ENCODE measurements at regions not wholly inside any gene's neighbourhood (a gene's known extent, or its start where the extent isn't known, plus 50 kb on each side); places are given as distances from the start of the nearest gene placed in this dataset.

GRCh38 chr5:53180991-53181390 is 71.4 kb upstream of the MOCS2 start:
- no peak overlapping the region for H3K27ac Mint-ChIP-seq
- no peak overlapping the region for H3K4me3 Mint-ChIP-seq
- intact Hi-C loops (cut with micrococcal nuclease) = no loop called here
- no peaks in the 10 kb centered on the region for H3K9me3 Mint-ChIP-seq
- no peaks in the 10 kb centered on the region for H3K36me3 Mint-ChIP-seq (ENCODE audit: low read depth)
- peaks cover 24% of the 10 kb centered on the region for H3K4me1 Mint-ChIP-seq (ENCODE audit: low read depth)
- no peaks in the 10 kb centered on the region for H3K27me3 Mint-ChIP-seq

GRCh38 chr5:53183880-53184279 is 74.3 kb upstream of the MOCS2 start:
- H3K36me3 Mint-ChIP-seq (ENCODE audit: low read depth) = no peaks in the 10 kb centered on the region
- H3K9me3 Mint-ChIP-seq = peaks cover 7% of the 10 kb centered on the region
- no peak overlapping the region for H3K27ac Mint-ChIP-seq
- H3K4me3 Mint-ChIP-seq = no peak overlapping the region
- peaks cover 24% of the 10 kb centered on the region for H3K4me1 Mint-ChIP-seq (ENCODE audit: low read depth)
- no peaks in the 10 kb centered on the region for H3K27me3 Mint-ChIP-seq
- intact Hi-C loops (cut with micrococcal nuclease) = no loop called here

- Mint-ChIP-seq H3K36me3 (ENCODE audit: low read depth) (no peaks in the 10 kb centered on the region), H3K27ac (no peak overlapping the region), H3K4me1 (ENCODE audit: low read depth) (no peaks in the 10 kb centered on the region), H3K4me3 (no peak overlapping the region), H3K9me3 (peaks cover 23% of the 10 kb centered on the region), H3K27me3 (no peaks in the 10 kb centered on the region)
- intact Hi-C loops (cut with micrococcal nuclease) = no loop called here
Observed at GRCh38 chr5:53191548-53192165, 82.1 kb upstream of the MOCS2 start.

GRCh38 chr5:53194086-53194485 is 84.5 kb upstream of the MOCS2 start:
- Mint-ChIP-seq H3K4me3 (no peak overlapping the region), H3K27ac (no peak overlapping the region), H3K36me3 (ENCODE audit: low read depth) (no peaks in the 10 kb centered on the region), H3K4me1 (ENCODE audit: low read depth) (no peaks in the 10 kb centered on the region), H3K9me3 (peaks cover 14% of the 10 kb centered on the region), H3K27me3 (no peaks in the 10 kb centered on the region)
- intact Hi-C loops (cut with micrococcal nuclease) = no loop called here

GRCh38 chr5:53199882-53200281 is 90.3 kb upstream of the MOCS2 start:
- Mint-ChIP-seq H3K36me3 (ENCODE audit: low read depth) (no peaks in the 10 kb centered on the region), H3K9me3 (no peaks in the 10 kb centered on the region), H3K27ac (no peak overlapping the region), H3K4me3 (no peak overlapping the region), H3K27me3 (no peaks in the 10 kb centered on the region), H3K4me1 (ENCODE audit: low read depth) (no peaks in the 10 kb centered on the region)
- intact Hi-C loops (cut with micrococcal nuclease) = no loop called here

GRCh38 chr5:53200306-53200705 is 90.7 kb upstream of the MOCS2 start:
- no peak overlapping the region for H3K27ac Mint-ChIP-seq
- H3K9me3 Mint-ChIP-seq = no peaks in the 10 kb centered on the region
- no peak overlapping the region for H3K4me3 Mint-ChIP-seq
- H3K4me1 Mint-ChIP-seq (ENCODE audit: low read depth) = no peaks in the 10 kb centered on the region
- H3K27me3 Mint-ChIP-seq = no peaks in the 10 kb centered on the region
- no peaks in the 10 kb centered on the region for H3K36me3 Mint-ChIP-seq (ENCODE audit: low read depth)
- intact Hi-C loops (cut with micrococcal nuclease) = no loop called here

- no peak overlapping the region for H3K27ac Mint-ChIP-seq
- no peaks in the 10 kb centered on the region for H3K36me3 Mint-ChIP-seq (ENCODE audit: low read depth)
Observed at GRCh38 chr5:53201746-53202145, 92.2 kb upstream of the MOCS2 start.

GRCh38 chr5:53206562-53206961 is 97.0 kb upstream of the MOCS2 start:
- no peaks in the 10 kb centered on the region for H3K9me3 Mint-ChIP-seq
- H3K4me1 Mint-ChIP-seq (ENCODE audit: low read depth) = no peaks in the 10 kb centered on the region
- H3K27ac Mint-ChIP-seq = no peak overlapping the region
- H3K27me3 Mint-ChIP-seq = no peaks in the 10 kb centered on the region
- H3K36me3 Mint-ChIP-seq (ENCODE audit: low read depth) = no peaks in the 10 kb centered on the region
- intact Hi-C loops (cut with micrococcal nuclease) = no loop called here
- no peak overlapping the region for H3K4me3 Mint-ChIP-seq

More at GRCh38 chr5:53201746-53202145, 92.2 kb upstream of the MOCS2 start:
- no peaks in the 10 kb centered on the region for H3K4me1 Mint-ChIP-seq (ENCODE audit: low read depth)
- no peak overlapping the region for H3K4me3 Mint-ChIP-seq
- no peaks in the 10 kb centered on the region for H3K27me3 Mint-ChIP-seq
- intact Hi-C loops (cut with micrococcal nuclease) = no loop called here
- H3K9me3 Mint-ChIP-seq = no peaks in the 10 kb centered on the region

GRCh38 chr5:53211799-53212198 is 102.2 kb upstream of the MOCS2 start:
- peaks cover 34% of the 10 kb centered on the region for H3K9me3 Mint-ChIP-seq
- H3K27me3 Mint-ChIP-seq = no peaks in the 10 kb centered on the region
- H3K36me3 Mint-ChIP-seq (ENCODE audit: low read depth) = no peaks in the 10 kb centered on the region
- H3K4me1 Mint-ChIP-seq (ENCODE audit: low read depth) = no peaks in the 10 kb centered on the region
- no peak overlapping the region for H3K4me3 Mint-ChIP-seq
- no peak overlapping the region for H3K27ac Mint-ChIP-seq
- intact Hi-C loops (cut with micrococcal nuclease) = no loop called here

GRCh38 chr5:53219174-53219573 is 109.6 kb upstream of the MOCS2 start:
- Mint-ChIP-seq H3K9me3 (peaks cover 34% of the 10 kb centered on the region), H3K27ac (no peak overlapping the region), H3K36me3 (ENCODE audit: low read depth) (no peaks in the 10 kb centered on the region), H3K27me3 (no peaks in the 10 kb centered on the region), H3K4me3 (no peak overlapping the region), H3K4me1 (ENCODE audit: low read depth) (no peaks in the 10 kb centered on the region)
- intact Hi-C loops (cut with micrococcal nuclease) = no loop called here

- no peak overlapping the region for H3K4me3 Mint-ChIP-seq
- H3K4me1 Mint-ChIP-seq (ENCODE audit: low read depth) = no peaks in the 10 kb centered on the region
- H3K27me3 Mint-ChIP-seq = no peaks in the 10 kb centered on the region
- H3K27ac Mint-ChIP-seq = no peak overlapping the region
- intact Hi-C loops (cut with micrococcal nuclease) = no loop called here
- no peaks in the 10 kb centered on the region for H3K36me3 Mint-ChIP-seq (ENCODE audit: low read depth)
- H3K9me3 Mint-ChIP-seq = peaks cover 31% of the 10 kb centered on the region
Observed at GRCh38 chr5:53219610-53220009, 110.1 kb upstream of the MOCS2 start.

GRCh38 chr5:53233645-53234405 is 124.3 kb upstream of the MOCS2 start:
- peaks cover 23% of the 10 kb centered on the region for H3K9me3 Mint-ChIP-seq
- no peak overlapping the region for H3K4me3 Mint-ChIP-seq
- no peaks in the 10 kb centered on the region for H3K4me1 Mint-ChIP-seq (ENCODE audit: low read depth)
- no peaks in the 10 kb centered on the region for H3K27me3 Mint-ChIP-seq
- intact Hi-C loops (cut with micrococcal nuclease) = no loop called here
- no peaks in the 10 kb centered on the region for H3K36me3 Mint-ChIP-seq (ENCODE audit: low read depth)
- H3K27ac Mint-ChIP-seq = no peak overlapping the region

- intact Hi-C loops (cut with micrococcal nuclease) = no loop called here
- Mint-ChIP-seq H3K36me3 (ENCODE audit: low read depth) (no peaks in the 10 kb centered on the region), H3K4me1 (ENCODE audit: low read depth) (no peaks in the 10 kb centered on the region), H3K9me3 (no peaks in the 10 kb centered on the region), H3K27ac (no peak overlapping the region), H3K27me3 (no peaks in the 10 kb centered on the region), H3K4me3 (no peak overlapping the region)
Observed at GRCh38 chr5:53236683-53237082, 127.1 kb upstream of the MOCS2 start.

GRCh38 chr5:53237876-53238275 is 128.3 kb upstream of the MOCS2 start:
- intact Hi-C loops (cut with micrococcal nuclease) = no loop called here
- no peak overlapping the region for H3K27ac Mint-ChIP-seq
- no peaks in the 10 kb centered on the region for H3K4me1 Mint-ChIP-seq (ENCODE audit: low read depth)
- no peak overlapping the region for H3K4me3 Mint-ChIP-seq
- H3K27me3 Mint-ChIP-seq = no peaks in the 10 kb centered on the region
- no peaks in the 10 kb centered on the region for H3K36me3 Mint-ChIP-seq (ENCODE audit: low read depth)
- no peaks in the 10 kb centered on the region for H3K9me3 Mint-ChIP-seq

Data from dendritic cell treated with granulocyte-macrophage colony-stimulating factor and Interleukin-4, amounts not matched to agents 40 ng/mL and 50 ng/mL, for 4 days (primary cell).